HG03565 (cell line): ENCODE measurements at regions not wholly inside any gene's neighbourhood (a gene's known extent, or its start where the extent isn't known, plus 50 kb on each side); places are given as distances from the start of the nearest gene placed in this dataset.

Experiments
- ATAC-seq: cut with Tn5 transposase; IDR thresholded peaks from one replicate; pipeline ENCODE4 v1.9.1; 2021; ENCODE audit warnings: mild to moderate bottlenecking, moderate library complexity; ENCODE audit not compliant: unreplicated experiment

DNA sequence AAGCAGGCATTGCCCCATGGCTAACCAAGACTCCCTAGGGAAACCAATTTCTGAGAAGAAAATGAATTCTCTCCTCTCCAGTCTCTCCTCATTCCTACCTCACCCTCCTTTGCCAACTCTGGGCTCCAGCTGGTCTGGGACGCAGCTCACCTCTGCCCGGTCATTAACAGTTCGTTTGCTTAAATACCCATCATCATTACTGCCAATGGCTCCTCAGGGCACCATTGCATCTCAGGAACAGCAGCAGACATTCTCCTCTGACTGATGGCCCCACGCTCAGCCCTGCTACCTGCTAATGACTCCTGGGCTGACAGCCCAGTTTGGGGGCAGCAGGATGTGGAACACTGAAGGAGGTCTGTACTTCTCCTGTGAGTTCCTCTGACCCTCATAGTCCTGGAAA lies 462.0 kb downstream of the INSC start:
- ATAC-seq: no peak

DNA sequence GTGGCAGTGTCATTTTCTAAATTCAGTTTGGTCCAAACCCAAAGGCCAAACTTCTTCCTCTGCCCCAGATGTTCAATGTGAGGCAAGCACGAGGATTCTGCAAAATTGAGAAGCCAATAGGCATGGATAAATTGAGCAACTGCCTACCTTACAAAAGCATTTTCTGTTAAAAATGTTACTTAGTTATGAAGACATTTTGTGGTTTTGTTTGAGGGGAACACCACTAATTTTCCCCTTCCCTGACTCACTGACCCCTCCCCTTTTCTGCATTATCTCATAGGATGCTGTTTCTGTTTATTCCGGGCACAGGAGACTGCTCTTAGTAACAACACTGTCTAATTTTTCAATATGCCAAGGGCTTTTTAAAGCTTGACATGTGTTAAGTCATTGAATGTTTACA lies 462.8 kb downstream of the INSC start:
- ATAC-seq: no peak

DNA sequence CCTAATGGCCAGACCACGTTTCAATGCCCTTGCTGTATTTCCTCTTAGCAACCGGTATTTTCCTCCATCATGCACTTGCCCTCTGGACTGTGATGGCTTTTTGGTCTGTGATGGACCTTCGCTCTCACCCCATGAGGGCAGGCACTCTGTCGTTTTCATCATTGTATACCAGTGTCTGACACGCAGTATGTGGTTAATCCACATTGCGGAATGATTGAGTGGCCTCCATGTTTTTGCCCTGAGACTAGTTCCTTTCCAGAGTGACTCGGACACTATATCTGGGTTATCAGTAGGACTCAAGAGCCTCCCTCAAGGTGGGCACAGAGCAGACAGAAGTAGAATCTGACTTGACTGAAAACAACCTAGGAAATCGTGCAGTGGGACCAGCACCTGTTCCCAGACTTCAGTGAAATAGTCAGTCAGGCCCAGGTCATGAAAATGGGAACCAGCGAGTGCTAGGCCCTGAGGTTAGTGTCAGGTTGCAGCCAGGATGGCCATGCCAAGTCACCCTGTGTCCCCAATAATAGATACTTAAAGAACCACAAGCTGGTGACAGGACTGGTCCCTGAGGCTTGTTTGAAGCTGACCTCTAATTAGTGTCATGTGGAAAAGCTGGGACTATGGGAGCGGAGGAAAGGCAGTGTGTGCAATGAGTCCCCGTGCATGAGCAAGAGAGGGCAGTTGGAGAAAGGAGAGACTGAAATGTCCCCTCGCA lies 464.7 kb downstream of the INSC start:
- ATAC-seq: no peak

DNA sequence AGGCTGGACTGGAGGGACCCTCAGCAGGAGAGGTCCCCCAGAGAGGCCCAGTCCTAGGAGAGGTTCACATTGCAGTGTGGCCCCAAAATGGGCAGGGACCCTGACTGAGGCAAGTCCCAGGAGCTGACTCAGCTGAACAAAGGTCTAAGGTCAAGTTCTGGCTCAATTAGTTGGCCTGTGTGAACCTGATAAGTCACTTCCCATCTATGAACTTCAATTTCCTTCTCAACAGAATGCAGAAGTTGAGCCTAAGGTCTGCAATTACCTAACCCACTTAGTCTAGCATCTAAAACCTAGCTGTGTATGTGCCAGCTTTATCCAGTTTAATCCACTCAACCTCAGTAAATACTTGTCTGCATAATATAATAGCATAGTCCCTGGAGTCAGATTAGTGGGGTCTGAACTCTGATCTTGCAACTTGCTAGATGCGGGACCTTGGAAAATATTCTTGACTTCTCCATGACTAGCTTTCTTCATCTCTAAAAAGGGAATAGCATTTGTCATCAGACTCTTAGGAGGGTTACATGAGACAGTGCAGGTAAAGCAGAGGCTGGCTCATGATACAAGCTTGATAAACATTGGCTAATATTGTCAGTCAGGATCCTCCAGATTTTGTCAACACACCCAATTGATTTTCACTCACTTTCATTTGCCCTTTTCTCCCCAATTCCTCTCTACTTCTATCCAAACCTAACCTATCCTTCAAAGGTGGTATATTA lies 465.5 kb downstream of the INSC start:
- ATAC-seq: no peak

DNA sequence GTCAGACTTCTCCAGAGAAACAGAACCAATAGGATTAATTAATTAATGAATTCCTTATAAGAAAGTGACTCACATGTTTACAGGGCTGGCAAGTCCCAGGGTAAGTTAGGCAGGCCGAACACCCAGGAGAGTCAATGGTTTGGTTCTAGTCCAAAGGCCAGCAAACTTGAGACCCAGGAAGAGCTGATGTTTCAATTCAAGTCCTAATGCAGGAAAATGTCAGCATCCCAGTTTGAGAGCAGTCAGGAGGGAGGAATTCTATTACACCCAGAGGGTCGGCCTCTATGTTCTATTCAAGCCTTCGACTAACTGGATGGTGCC lies 466.0 kb downstream of the INSC start:
- ATAC-seq: no peak

DNA sequence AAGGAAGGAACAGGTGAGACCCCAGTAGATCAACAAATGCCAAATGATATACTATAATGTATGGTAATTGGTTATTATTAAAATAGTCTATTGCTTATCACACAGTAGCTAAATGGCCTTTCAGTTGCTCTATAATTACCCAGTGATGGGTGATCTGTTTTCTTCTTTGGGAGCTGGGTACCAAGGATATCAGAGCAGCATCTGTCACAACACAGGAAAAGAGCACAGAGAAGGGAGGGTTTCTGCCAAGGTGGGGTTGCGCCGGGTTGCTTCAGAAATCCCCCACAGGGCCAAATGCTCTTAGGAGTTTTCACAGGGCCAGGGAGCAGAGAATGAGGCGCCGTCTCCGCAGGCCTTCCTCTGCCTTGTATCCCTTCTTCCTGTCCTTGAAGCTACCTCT lies 469.4 kb downstream of the INSC start:
- ATAC-seq: no peak

DNA sequence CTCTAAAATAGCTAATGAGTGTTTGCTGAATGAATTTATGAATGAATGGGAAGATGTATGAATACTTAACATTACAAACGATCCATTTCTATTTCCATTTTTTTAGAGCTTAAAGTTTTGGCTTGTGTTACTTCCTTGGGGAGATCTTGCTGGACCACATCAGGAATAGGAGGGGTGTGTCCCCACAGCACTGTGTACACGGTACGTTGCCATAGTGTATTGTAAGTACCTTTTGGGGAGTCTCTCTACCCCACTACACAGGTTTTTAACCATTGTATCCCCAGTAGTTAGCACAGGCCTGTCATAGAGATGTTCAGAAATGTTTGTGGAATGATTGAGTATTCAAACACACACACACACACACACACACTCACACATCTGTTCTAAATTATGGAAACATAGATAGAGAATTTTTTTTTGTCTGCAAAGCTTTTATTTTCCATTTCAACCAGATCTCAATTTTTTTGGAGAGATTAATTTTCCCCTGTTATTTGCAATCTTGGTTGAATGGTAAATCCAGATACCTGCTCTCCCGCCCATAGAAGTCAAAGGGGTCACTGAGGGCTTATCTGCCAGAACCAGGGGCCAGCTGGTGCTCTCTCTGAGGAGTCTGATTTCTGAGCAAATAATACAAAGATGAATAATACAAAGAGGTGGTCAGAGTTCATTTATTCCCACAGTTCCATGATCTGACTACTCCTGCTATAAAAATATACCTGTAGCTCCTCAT lies 471.0 kb downstream of the INSC start:
- no peak for ATAC-seq

DNA sequence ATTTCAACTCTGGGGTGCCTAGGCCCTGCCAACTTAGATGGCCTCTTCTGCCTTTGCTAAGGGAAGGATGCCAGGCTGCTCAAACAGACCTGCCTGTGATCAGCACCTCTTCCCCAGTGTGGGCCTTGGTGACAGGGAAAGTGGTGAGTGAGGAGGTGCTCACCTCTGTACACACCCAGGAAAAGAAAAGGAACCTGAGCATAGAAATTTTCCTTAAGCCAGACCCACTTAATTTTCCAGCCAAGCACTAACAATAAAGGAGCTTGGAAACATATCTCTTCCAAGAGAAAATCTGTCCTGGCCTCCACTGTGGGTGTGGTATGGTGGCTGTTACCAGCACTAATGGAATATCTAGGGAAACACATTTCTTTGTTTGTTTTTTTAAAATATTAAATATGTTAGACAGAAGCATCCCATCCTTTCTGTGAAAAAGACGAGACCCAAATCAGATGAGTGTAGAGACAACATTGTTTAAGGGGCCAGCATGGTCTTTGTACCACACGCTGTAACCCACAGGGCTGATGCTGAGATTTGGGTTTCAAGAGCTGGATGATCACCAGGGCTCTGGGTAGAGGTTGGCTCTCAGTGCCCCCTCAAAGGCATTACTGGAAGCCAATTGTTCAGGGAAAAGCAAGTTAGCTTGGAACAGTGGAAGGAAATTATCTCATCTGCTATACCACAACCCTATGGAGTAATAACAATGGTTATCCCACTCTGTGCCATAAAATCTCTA lies 472.2 kb downstream of the INSC start:
- no peak for ATAC-seq

DNA sequence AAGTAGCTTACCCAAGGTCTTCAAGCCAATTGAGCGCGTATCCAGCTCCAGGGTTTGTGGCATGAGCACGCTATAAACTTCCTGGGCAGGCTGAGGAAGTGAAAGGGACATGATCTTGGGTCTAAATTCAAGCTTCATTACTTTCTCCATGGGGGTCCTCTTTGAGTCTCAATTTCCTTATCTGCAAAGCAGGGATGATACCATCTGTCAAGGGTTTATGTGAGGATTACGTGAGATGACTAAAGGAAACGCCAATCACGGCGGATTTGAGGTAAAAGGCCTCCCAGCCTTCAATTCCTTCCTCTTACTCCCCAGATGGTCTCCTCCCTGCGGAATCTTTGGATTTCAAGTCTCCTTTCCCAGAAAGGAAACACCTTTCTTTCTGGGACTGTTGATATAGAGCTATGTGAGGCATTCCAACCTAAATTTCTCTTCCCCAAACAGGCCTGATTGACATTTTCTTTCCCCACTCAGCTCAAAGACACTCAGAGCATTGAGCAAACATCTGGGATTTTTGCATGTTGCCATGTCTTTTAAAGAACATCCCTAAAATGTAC lies 474.4 kb downstream of the INSC start:
- ATAC-seq: no peak

DNA sequence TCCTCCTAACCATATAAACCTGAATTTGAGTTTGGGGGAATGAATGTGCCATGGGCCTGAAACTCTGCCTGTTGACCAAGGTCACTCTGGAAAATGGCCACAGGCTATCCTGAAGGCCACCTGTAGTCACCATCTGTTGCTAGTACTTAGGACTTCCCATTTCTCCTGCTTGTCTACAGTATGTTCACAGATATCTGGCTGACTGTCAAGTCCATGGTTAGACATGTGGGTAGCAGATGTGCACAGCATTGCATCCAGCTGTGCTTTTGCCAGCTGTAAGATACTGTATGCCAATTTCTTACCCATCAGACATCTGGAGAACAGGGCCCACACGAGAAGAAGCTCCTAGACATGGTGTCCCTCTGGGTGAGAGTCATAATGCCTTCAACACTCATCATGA lies 475.4 kb downstream of the INSC start:
- ATAC-seq: no peak

DNA sequence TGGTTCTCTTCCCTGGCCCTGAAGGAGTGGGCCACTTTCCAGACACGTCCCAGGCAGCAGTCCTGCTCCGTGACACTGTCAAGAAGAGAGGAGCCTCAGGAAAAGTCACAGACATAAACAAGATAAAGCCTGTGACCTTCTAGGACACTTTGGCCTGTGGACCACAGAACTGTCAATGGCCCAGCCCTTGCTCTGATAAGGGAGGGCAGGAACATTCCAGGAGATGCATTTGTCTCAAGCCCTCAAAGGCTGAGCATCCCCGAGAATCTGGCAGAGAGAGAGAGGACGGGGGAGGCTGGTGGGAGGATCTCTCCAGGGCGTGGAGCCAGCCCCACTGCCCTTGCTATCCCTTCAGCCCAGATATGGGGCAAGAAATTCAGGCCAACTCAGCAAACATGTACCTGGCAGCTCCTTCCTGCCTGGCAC lies 476.4 kb downstream of the INSC start:
- ATAC-seq: no peak

DNA sequence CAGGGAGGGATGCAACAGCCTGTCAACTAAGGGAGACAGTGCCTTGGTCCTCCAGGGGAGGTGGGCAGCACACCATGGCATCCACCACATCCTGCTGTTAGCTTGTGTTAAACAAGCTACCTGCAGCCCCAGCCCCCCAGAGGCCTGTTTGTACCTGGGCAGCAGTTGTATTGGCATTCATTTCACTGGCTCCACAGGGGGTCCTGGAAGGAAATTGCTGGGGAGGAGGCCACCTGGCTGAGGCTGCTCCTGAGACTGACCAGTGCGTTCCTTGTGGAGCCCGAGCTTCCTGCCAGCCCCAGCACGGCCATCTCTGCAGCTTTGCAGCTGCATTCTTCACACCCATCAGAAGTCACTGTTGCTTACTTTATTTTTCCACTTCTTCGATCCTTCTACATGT lies 479.9 kb downstream of the INSC start:
- ATAC-seq: no peak

DNA sequence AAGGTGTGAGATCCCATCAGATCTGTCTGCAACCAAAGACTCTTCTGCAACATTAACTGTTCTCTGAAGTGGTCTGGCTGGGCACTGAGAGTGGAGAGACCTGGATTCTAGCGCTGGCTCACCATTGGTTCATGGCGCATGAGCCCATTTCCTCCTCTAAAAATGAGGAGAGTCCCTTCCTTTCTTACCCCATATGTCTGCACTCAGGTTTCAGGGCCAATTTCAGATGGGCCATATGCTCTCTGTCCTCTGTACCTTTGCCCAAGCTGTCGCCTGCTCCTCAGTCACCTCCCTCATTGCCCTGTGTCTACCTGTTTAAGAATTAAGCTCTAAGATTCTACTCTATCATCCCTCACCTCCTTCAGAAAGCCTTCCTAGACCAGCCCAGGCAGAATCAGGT lies 484.7 kb downstream of the INSC start:
- no peak for ATAC-seq

DNA sequence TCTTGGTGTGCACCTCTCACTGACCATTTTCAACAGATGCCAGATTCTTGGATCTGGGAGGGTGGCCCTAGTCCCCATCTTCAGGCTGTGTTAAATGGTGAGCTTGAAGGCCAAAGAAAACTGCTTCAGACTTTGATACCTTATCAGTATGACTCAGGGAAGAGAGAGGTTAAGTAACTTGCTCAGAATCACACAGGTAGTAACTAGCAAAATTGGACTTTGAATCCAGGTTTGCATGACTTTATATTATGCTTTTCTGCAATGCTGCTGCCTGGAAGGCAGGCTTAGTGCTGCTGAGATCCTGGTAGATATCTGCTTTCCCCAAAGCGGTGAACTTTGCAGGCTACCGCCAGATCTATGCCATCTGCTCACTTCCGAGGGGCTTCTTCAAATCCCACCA lies 487.3 kb downstream of the INSC start:
- ATAC-seq: no peak

DNA sequence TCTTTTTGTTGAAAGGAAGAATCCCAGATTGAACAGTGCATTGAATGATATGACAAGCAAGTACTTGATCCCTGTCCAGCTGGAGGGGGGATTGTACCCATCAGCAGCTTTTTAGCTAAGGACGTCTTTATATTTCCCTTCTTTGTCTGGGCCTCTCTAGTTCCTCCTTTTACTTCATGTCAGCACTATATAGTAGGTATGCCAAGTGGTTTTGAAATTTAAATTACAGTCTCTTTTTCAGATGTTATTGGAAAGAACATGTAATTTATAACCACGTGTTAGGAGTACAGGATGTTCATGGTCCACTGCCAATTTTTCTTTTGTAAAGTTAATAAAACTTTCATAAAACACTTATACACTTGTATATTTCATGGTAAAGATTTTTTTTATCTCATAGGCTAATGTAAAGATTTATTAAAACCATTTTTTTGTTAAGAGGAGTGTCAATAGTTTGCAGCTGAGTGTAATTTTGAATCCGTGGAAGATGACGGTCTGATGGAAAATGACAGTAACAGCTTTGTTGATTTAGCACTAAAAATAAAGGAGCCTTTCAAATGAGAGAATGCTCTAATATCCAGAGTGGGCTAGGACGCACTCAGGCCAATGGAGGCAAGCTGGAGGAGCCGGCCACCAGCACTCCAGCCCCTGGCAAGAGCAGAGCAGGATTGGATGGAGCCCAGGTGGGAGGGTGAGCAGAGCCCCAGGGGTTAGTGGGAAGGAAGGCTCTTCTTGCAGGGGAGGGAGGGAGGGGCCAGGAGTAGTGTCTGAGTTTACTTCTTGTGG lies 488.3 kb downstream of the INSC start:
- ATAC-seq: no peak

DNA sequence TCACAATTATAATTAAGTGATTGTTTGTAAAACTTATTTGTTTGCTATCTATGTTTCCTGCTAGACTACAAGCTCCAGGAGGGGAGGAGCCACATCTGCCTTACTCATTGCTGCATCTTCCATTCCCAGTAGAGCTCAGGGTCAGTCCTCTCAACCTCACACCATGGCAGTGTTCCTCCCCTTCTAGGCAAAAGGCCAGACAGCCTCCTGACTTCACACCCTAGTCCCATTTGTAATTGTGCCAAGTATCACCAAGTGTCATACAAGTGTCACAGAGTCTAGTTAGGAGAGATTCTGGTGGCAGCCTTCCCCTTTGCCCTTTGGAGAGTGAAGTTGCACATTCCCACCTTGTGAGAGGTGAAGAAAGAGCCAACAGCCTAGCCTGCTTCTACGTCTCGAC lies 490.4 kb downstream of the INSC start:
- no peak for ATAC-seq

DNA sequence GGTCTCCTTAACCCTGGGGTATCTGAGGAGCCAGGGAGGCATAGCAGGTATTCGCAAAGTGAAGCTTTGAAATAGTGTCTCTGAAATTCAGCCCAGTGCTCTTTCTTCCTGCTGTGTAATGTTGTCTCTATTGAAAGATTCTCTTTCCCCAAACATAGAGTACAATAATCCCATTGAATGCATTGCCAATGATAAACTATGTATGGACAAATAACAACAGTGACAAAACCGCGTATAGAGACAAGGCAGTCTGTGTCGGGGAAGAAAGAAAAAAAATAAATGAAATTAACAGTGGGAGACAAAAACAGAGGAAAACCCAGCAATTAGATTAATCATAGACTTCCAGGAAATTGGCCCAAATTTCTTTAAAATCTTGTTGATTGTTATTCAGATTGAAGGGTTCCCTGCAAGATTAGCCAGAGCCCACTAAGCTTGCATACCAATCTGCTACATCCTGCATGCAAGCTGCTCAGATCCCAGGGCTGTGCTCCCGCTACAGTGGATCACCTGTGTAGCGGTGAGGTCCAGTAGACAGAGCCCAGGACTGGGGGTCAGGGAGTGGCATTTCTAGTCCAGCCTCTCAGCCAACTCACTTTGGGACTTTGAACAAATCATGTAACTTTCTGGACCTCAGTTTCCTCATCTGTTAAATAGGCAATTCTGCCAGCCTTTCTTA lies 492.8 kb downstream of the INSC start:
- ATAC-seq: no peak

DNA sequence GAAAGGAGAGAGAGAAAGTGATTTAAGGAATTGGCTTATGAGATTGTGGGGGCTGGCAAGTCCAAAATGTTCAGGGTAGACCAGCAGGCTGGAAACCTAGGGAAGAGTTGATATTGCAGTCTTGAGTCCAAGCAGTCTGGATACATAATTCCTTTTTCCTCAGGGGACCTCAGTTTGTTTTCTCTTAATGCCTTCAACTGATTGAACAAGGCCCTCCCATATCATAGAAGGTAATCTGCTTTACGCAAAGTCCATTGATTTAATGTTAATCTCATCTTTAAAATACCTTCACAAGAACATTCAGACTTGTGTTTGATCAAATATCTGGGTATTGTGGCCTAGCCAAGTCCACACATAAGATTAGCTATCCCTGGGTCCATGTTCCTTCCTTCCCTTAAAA lies 494.7 kb downstream of the INSC start:
- no peak for ATAC-seq

DNA sequence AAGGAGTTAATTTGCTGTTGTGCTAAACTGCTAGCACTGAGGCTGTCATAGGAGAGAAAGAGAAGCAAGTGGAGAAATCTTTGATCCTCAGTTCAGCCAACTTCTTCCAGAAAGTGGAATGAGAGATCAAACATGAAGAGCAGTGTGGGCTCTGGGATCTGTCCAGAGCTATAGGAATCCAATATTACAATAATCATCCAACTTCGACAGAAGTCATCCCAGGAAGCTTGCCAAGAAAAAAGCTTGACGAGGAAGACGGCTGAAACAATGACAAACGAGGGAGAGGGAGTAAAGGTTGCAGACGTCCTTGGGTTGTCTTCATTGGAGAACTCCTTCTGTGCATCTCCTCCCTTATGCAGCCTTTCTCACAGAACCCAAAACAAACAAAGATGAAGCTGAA lies 496.2 kb downstream of the INSC start:
- no peak for ATAC-seq

DNA sequence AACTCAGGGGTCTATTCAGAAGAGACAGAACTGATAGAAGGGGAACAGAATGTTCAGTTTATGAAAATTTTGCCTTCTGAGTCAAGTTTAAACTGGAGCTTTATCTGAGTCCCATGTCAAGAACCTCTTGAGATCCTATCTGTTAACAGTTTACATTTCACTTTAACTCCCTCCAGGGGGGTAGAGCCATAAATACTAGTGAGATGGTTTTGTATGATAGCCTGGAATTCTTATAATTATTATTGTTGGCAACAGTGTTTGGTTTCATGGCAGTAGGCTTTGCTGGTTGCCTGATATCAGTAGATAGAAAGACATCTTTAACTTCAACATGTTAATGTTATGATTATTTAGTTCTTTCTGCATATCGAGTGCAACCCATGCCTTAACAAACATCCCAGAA lies 498.5 kb downstream of the INSC start:
- no peak for ATAC-seq
